ENCODE measurements at regions not wholly inside any gene's neighbourhood (a gene's known extent, or its start where the extent isn't known, plus 50 kb on each side); places are given as distances from the start of the nearest gene placed in this dataset.

GRCh38 chr3:22371607-22372291, 620.7 kb upstream of the ZNF385D start:
- TF ChIP-seq, protein P1, sequence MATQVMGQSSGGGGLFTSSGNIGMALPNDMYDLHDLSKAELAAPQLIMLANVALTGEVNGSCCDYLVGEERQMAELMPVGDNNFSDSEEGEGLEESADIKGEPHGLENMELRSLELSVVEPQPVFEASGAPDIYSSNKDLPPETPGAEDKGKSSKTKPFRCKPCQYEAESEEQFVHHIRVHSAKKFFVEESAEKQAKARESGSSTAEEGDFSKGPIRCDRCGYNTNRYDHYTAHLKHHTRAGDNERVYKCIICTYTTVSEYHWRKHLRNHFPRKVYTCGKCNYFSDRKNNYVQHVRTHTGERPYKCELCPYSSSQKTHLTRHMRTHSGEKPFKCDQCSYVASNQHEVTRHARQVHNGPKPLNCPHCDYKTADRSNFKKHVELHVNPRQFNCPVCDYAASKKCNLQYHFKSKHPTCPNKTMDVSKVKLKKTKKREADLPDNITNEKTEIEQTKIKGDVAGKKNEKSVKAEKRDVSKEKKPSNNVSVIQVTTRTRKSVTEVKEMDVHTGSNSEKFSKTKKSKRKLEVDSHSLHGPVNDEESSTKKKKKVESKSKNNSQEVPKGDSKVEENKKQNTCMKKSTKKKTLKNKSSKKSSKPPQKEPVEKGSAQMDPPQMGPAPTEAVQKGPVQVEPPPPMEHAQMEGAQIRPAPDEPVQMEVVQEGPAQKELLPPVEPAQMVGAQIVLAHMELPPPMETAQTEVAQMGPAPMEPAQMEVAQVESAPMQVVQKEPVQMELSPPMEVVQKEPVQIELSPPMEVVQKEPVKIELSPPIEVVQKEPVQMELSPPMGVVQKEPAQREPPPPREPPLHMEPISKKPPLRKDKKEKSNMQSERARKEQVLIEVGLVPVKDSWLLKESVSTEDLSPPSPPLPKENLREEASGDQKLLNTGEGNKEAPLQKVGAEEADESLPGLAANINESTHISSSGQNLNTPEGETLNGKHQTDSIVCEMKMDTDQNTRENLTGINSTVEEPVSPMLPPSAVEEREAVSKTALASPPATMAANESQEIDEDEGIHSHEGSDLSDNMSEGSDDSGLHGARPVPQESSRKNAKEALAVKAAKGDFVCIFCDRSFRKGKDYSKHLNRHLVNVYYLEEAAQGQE (IDR thresholded peaks at IDR 0.05; ENCODE audit: insufficient read depth in 1 of 2, low read depth in 2 of 2, low read length in 2 of 2): no peak
- TF ChIP-seq POLR2AphosphoS5 (IDR thresholded peaks at IDR 0.05; ENCODE audit: low read depth, low read length) (no peak), TAF1 (IDR thresholded peaks at IDR 0.05; ENCODE audit: borderline replicate concordance, insufficient read depth, low read length) (no peak), FOXP2 (optimal IDR thresholded peaks at IDR 0.05; ENCODE audit: borderline replicate concordance, extremely low read depth, extremely low read length, insufficient read depth) (no peak), SIN3A (IDR thresholded peaks at IDR 0.05; ENCODE audit: borderline replicate concordance, insufficient read depth, low read length) (no peak)
